WERI-Rb-1 (cell line): ENCODE measurements at regions not wholly inside any gene's neighbourhood (a gene's known extent, or its start where the extent isn't known, plus 50 kb on each side); places are given as distances from the start of the nearest gene placed in this dataset.

Experiments used
- DNase-seq: peaks from one replicate; pipeline ENCODE4 v3.0.0-alpha.2; 2020
- H3K27ac ChIP-seq: fragments of 250-450 bp; sonication (Bioruptor Pico); 2 replicates; pipeline ENCODE4 v1.5.1; 2020; ENCODE audit warnings: mild to moderate bottlenecking, moderate library complexity
- H3K27me3 ChIP-seq: fragments of 250-450 bp; sonication (Bioruptor Pico); 2 replicates; pipeline ENCODE4 v1.5.1; 2021; ENCODE audit warnings: mild to moderate bottlenecking, low read depth, moderate library complexity; ENCODE audit not compliant: insufficient read depth, severe bottlenecking
- H3K36me3 ChIP-seq: fragments of 250-450 bp; sonication (Bioruptor Pico); 2 replicates; pipeline ENCODE4 v1.5.1; 2020; ENCODE audit warnings: mild to moderate bottlenecking, moderate library complexity
- H3K4me3 ChIP-seq: 2 replicates; pipeline ENCODE4 v1.5.1; 2011; ENCODE audit warnings: low read depth, mild to moderate bottlenecking, control low read depth, low read length
- H3K9me3 ChIP-seq: fragments of 250-450 bp; sonication (Bioruptor Pico); 2 replicates; pipeline ENCODE4 v1.5.1; 2021; ENCODE audit warnings: mild to moderate bottlenecking, moderate library complexity; ENCODE audit not compliant: severe bottlenecking
- TF ChIP-seq, protein P1 (sequence below): IDR thresholded peaks from 2 replicates; pipeline ENCODE4 v1.5.1; 2011; ENCODE audit warnings: low read depth, mild to moderate bottlenecking, control low read depth, inconsistent platforms, low read length

DNA sequence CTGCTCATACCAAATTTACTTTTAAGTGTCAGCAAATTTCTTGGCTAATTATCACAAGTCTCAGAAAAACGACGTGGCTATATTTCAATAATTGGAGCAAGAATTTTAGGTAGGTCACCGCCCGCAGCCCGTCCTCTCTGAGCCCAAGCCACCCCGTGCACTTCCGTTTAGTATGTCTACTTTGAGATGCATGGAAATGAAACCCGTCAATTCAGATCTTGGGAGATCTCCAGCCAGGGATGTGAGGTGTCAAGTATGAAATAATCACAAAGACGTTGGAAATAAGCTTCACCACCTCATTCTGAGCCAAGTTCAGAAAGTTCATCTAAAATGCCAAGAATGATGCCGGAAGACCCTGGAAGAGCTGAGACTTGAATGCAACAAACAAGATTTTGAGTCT is 132.6 kb upstream of the IRF2BP2 start:
- Histone ChIP-seq H3K4me3 (no peak overlapping the region), H3K9me3 (no peaks in the 10 kb centered on the region), H3K27me3 (no peaks in the 10 kb centered on the region), H3K36me3 (no peaks in the 10 kb centered on the region), H3K27ac (no peak overlapping the region)
- DNase-seq: no peak
- TF ChIP-seq, protein P1, sequence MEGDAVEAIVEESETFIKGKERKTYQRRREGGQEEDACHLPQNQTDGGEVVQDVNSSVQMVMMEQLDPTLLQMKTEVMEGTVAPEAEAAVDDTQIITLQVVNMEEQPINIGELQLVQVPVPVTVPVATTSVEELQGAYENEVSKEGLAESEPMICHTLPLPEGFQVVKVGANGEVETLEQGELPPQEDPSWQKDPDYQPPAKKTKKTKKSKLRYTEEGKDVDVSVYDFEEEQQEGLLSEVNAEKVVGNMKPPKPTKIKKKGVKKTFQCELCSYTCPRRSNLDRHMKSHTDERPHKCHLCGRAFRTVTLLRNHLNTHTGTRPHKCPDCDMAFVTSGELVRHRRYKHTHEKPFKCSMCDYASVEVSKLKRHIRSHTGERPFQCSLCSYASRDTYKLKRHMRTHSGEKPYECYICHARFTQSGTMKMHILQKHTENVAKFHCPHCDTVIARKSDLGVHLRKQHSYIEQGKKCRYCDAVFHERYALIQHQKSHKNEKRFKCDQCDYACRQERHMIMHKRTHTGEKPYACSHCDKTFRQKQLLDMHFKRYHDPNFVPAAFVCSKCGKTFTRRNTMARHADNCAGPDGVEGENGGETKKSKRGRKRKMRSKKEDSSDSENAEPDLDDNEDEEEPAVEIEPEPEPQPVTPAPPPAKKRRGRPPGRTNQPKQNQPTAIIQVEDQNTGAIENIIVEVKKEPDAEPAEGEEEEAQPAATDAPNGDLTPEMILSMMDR: no peak

DNA sequence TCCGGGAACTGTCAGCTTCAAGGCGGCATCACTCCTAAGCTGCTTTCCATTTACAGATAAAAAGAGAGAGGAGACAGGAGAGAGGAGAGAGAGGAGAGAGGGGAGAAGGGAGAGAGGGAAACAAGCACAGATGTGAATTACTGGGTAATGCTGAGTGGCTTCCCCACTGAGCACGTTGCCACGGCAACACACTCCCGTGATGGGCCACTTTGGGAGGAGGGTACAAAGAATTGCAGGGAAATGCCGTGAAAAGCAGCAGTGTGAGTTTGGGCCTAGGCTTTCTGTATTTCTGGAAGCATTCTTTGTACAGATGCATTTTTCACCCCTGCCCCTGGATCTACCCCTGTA is 128.0 kb upstream of the IRF2BP2 start:
- Histone ChIP-seq H3K27ac (no peak overlapping the region), H3K4me3 (no peak overlapping the region), H3K9me3 (no peaks in the 10 kb centered on the region), H3K27me3 (no peaks in the 10 kb centered on the region), H3K36me3 (no peaks in the 10 kb centered on the region)
- DNase-seq: no peak
- TF ChIP-seq, protein P1: no peak

DNA sequence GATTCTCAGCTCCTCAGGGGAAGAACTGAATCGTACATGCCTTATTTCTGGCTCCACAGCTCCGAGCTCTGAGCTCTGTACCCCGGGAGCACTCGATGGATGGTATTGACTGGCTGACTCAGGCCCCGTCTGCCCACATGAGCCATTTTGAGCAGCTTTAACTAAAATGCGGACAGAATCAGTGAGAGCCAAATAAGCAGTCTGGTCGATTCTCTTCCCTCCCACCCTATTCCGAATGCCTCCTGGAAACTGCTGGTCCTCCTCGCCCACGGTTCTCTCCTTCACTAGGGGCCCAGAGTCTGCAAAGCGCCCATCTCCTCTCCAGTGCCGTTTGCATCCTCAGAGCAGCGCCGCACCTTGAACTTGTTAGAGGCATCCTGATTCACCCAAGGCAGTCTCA is 125.9 kb upstream of the IRF2BP2 start:
- Histone ChIP-seq H3K4me3 (no peak overlapping the region), H3K27ac (no peak overlapping the region), H3K9me3 (no peaks in the 10 kb centered on the region), H3K36me3 (no peaks in the 10 kb centered on the region), H3K27me3 (no peaks in the 10 kb centered on the region)
- DNase-seq: no peak
- TF ChIP-seq, protein P1: no peak

DNA sequence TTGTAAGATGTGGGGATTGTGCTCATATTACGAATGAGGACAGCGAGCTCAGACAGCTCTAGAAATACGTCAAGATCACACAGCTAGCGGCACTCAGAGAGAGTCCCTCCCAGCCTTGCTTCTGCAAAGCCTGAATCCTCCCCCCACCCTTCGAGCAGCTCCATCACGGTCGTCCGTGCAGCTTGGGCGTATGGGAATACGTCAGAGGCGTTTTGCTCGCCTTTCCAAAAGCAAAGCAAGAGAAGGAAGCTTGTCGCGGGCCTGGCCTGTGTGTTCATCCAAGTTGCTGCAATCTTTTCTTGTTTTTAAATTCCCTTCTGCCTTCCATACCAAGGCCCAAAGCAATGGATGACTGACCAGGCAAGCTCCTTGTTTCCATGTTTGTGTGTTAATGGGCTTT is 125.5 kb upstream of the IRF2BP2 start:
- no peak for DNase-seq
- no peak overlapping the region for H3K4me3 ChIP-seq
- no peaks in the 10 kb centered on the region for H3K9me3 ChIP-seq
- TF ChIP-seq, protein P1: no peak
- H3K27me3 ChIP-seq: no peaks in the 10 kb centered on the region
- H3K36me3 ChIP-seq: no peaks in the 10 kb centered on the region
- no peak overlapping the region for H3K27ac ChIP-seq

DNA sequence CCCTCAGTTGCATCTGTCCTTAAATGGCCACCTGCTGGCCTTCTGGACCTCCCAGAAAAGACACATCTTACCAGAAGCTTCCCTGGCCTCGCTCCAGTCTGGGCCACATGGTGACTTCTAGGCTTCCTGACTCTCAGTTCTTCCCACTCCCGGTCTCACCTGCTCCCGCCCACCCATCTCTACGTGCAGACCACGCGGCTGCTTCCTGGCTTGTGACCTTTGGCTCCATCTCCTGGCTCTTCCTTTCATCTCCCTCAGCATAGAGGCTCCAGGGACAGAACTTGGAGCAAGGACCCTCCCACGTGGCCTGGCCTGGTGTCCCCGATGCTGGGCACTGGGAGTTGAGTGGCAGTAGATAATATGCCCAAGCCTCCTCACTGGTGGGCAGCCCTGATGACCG is 124.9 kb upstream of the IRF2BP2 start:
- no peaks in the 10 kb centered on the region for H3K9me3 ChIP-seq
- H3K4me3 ChIP-seq: no peak overlapping the region
- H3K27ac ChIP-seq: no peak overlapping the region
- no peaks in the 10 kb centered on the region for H3K36me3 ChIP-seq
- TF ChIP-seq, protein P1: peak; percentile 52
- DNase-seq: peak; percentile 62
- H3K27me3 ChIP-seq: no peaks in the 10 kb centered on the region

DNA sequence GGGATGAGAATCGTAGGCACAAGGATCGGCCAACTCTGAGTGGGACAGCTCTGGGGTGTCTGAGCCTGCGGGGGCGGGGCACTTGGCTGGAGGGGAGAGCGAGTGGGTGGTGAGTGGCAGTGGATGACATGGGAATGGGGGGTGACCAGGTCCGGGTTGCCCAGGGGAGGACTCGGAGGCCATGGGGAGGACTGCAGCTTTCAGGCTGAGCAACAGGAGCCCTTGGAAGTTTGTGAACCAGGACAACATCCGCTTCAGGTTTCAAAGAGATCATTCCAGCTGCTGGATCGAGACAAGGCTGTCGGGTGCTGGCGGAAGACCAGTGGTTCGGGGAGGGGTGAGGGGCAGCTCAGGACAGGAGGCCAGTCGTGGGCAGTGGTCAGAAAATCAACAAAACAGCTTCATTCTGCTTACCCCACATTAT is 124.4 kb upstream of the IRF2BP2 start:
- no peak overlapping the region for H3K27ac ChIP-seq
- TF ChIP-seq, protein P1: no peak

More for the DNA sequence above, 124.4 kb upstream of the IRF2BP2 start:
- Histone ChIP-seq H3K9me3 (no peaks in the 10 kb centered on the region), H3K27me3 (no peaks in the 10 kb centered on the region), H3K4me3 (no peak overlapping the region), H3K36me3 (no peaks in the 10 kb centered on the region)
- DNase-seq: no peak
